ENCODE measurements at regions not wholly inside any gene's neighbourhood (a gene's known extent, or its start where the extent isn't known, plus 50 kb on each side); places are given as distances from the start of the nearest gene placed in this dataset.

GRCh38 chr3:94378322-94378721 lies 315.5 kb downstream of the NSUN3 start:
- no peaks in the 10 kb centered on the region for H3K27me3 ChIP-seq (ENCODE audit: control insufficient read depth in 2 of 2, insufficient read depth in 2 of 2, low read length in 2 of 2)
- no peak overlapping the region for H3K4me3 ChIP-seq (replicated peaks in 1 of 3; ENCODE audit: low read depth in 2 of 3, low read length in 3 of 3)
- no peaks in the 10 kb centered on the region for H3K79me2 ChIP-seq (ENCODE audit: insufficient read depth, low read length)
- Mint-ChIP-seq H3K4me3 (no peak overlapping the region), H3K27ac (no peak overlapping the region), H3K27me3 (ENCODE audit: low read depth in 3 of 3) (peaks cover 0 to 2% (median 0%) of the 10 kb centered on the region in 3 donors), H3K9me3 (peaks cover 0 to 3% (median 2%) of the 10 kb centered on the region in 7 donors), H3K36me3 (no peaks in the 10 kb centered on the region), H3K4me1 (no peaks in the 10 kb centered on the region)
- H3K4me1 ChIP-seq (ENCODE audit: control insufficient read depth in 1 of 2, insufficient read depth in 2 of 2, low read length in 2 of 2), result no peaks in the 10 kb centered on the region
- H3K9me3 ChIP-seq (replicated peaks in 1 of 2; ENCODE audit: control insufficient read depth in 1 of 2, insufficient read depth in 1 of 2, low read length in 2 of 2), result peaks cover 5 to 6% of the 10 kb centered on the region in 2 donors
- intact Hi-C loops (cut with micrococcal nuclease), result no loop called here
- no peak for TF ChIP-seq CTCF (IDR thresholded peaks at IDR 0.05)
- H3K4me2 ChIP-seq (replicated peaks; ENCODE audit: extremely low read depth, low read length, poor library complexity, severe bottlenecking), result no peak overlapping the region
- DNase-seq, result no peak
- no peak overlapping the region for H2AFZ ChIP-seq (ENCODE audit: insufficient read depth, low read depth, low read length, poor library complexity, severe bottlenecking)
- no peak overlapping the region for H3K27ac ChIP-seq (ENCODE audit: low read depth in 1 of 2, low read length in 2 of 2)
- H3K9ac ChIP-seq (ENCODE audit: insufficient read depth, low read length, poor library complexity, severe bottlenecking), result no peak overlapping the region
- H3K36me3 ChIP-seq (replicated peaks in 1 of 2; ENCODE audit: control insufficient read depth in 1 of 2, insufficient read depth in 2 of 2, low read length in 2 of 2), result no peaks in the 10 kb centered on the region
- no peaks in the 10 kb centered on the region for H4K20me1 ChIP-seq (ENCODE audit: insufficient read depth, low read length)
- no CpG with 5 or more reads among the region's 1 CpG for WGBS (ENCODE audit: insufficient coverage)

- Mint-ChIP-seq H3K27ac (no peak overlapping the region), H3K27me3 (ENCODE audit: low read depth in 3 of 3) (peaks cover 0 to 2% (median 0%) of the 10 kb centered on the region in 3 donors), H3K9me3 (peaks cover 0 to 8% (median 3%) of the 10 kb centered on the region in 7 donors), H3K4me1 (no peaks in the 10 kb centered on the region), H3K36me3 (no peaks in the 10 kb centered on the region), H3K4me3 (no peak overlapping the region)
- Histone ChIP-seq H3K4me2 (replicated peaks; ENCODE audit: extremely low read depth, low read length, poor library complexity, severe bottlenecking) (no peak overlapping the region), H3K27me3 (ENCODE audit: control insufficient read depth in 2 of 2, insufficient read depth in 2 of 2, low read length in 2 of 2) (no peaks in the 10 kb centered on the region), H3K9ac (ENCODE audit: insufficient read depth, low read length, poor library complexity, severe bottlenecking) (no peak overlapping the region), H3K9me3 (replicated peaks in 1 of 2; ENCODE audit: control insufficient read depth in 1 of 2, insufficient read depth in 1 of 2, low read length in 2 of 2) (peaks cover 9% of the 10 kb centered on the region in 2 donors), H3K4me1 (ENCODE audit: control insufficient read depth in 1 of 2, insufficient read depth in 2 of 2, low read length in 2 of 2) (no peaks in the 10 kb centered on the region), H2AFZ (ENCODE audit: insufficient read depth, low read depth, low read length, poor library complexity, severe bottlenecking) (no peak overlapping the region), H3K79me2 (ENCODE audit: insufficient read depth, low read length) (no peaks in the 10 kb centered on the region), H3K36me3 (replicated peaks in 1 of 2; ENCODE audit: control insufficient read depth in 1 of 2, insufficient read depth in 2 of 2, low read length in 2 of 2) (no peaks in the 10 kb centered on the region), H3K27ac (ENCODE audit: low read depth in 1 of 2, low read length in 2 of 2) (no peak overlapping the region), H3K4me3 (replicated peaks in 1 of 3; ENCODE audit: low read depth in 2 of 3, low read length in 3 of 3) (no peak overlapping the region), H4K20me1 (ENCODE audit: insufficient read depth, low read length) (no peaks in the 10 kb centered on the region)
- WGBS (ENCODE audit: insufficient coverage), result 89% methylated on average over 2 of the region's 2 CpGs
- TF ChIP-seq CTCF (IDR thresholded peaks at IDR 0.05), result no peak
- intact Hi-C loops (cut with micrococcal nuclease), result no loop called here
- DNase-seq, result no peak
These were observed 316.4 kb downstream of the NSUN3 start for GRCh38 chr3:94379264-94379663.

All from CD14-positive monocyte (primary cell).